ENCODE measurements at regions not wholly inside any gene's neighbourhood (a gene's known extent, or its start where the extent isn't known, plus 50 kb on each side); places are given as distances from the start of the nearest gene placed in this dataset.

DNA sequence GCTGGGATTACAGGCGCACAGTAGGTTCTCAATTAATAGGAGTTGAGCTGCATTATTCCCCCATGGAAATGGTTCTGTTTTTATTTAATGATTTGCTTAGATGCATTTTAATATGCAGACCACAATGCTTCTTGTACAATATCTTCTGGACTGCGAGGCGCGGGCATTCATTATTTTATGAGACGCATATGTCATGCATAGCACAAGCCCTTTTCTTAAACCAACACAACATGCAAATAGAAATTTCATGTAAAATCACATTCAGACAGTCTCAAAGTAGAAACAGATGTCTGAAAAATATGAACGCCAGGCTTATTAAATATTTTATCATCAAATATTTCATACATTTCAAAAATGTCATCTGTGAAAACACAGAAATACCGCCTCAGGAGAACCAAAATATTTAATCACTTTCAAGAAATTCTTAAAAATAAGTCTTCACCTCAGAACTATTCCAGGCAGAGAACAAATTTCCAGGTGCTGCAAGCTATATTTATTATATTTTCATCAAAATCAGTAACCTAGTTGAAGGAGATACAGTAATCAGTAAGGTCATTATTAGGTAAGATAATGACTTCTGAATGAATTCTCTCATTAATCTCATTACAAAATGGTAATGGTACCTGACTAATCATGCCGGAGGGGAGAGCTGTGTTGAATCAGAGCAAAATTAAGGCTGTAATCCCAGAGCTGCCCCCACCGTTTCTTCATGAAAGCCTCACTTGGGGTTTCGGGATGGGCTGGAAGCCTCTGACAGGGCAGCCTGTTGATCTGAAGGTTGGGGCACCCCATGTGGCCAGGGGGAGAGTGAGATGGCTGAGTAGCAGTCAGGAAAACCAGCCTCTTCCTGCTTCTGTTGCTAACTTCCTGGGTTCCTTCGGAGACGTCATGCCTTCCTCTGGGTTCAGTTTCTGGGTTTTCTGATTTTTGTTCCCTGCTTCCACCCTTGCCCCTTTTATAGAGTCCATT is 133.9 kb upstream of the ZNF618 start:
- DNase-seq: no peak

- no peak for DNase-seq
These were observed 133.2 kb upstream of the ZNF618 start for GRCh38 chr9:113742878-113743277.

DNA sequence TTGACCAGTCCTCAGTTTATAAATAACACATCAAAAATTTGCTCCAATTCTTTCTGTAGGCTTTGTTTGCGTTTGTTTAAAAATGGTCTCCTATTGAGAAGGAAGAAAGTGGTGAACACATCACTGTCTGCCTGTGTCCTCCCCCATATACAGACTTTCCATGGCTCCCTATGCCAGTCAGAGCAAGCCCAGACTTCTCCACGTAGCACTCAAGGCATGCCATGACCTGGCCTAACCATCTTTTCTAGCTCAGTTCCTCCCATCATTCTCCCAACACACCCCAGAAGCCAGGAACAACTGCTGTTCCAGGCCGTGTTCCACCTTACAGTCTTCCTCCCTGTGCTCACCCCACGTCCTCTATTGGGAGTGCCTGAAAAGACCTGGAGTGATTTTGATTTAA is 129.6 kb upstream of the ZNF618 start:
- no peak for DNase-seq

GRCh38 chr9:113748135-113748534 is 128.0 kb upstream of the ZNF618 start:
- no peak for DNase-seq

DNA sequence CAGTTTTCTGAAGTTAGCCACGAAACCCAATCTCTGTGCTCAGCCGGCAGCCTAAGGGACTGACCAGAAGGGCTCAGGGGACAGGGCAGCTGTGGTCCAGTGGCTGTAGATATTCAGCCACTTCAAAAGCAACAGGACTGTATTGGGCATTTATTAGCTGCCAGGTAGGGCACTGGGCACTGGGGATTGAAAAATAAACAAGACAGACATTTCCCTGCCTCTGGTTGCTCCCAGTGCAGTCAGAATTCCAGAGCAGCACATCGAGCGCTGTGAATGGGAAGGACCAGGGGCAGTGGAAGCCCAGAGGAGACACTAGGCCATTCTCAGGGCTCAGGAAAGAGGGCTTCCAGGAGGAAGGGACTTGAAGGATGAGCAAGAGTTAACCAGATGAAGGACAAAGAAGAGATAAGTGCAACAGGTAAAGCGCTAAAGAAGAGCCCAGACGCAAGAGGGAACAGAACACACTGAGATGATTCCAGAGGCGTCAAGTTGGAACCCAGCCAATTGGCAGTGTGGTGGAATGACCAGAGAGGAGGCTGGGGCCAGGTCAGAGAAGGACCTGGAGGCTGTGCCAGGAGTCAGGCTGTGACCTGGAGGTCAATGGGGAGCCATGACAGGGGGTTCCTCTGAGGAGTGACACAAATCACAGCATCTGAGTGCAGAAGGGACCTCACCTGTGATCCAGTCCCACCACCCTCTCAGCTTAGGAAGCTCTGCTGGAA is 122.5 kb upstream of the ZNF618 start:
- no peak for DNase-seq

GRCh38 chr9:113754739-113755138 is 121.4 kb upstream of the ZNF618 start:
- no peak for DNase-seq

DNA sequence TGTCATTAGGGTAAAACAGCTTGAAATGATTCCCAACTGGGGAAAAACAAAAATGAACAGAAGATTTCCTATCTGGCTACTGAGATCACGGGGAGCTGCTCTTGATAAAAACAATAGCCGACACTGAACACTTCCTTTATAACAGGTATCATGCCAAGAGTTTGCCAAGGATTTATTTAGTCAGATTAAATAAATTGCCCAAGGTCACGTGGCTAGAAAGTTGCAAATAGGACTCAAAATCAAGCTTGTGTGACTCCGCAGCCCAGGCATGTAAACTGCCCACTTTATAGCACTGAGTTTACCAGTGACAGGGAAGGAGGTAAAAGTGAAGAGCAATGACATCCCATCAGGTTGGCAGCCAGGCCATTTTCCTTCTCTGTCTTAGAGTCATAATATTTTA is 120.7 kb upstream of the ZNF618 start:
- no peak for DNase-seq

GRCh38 chr9:113756476-113757192 is 119.5 kb upstream of the ZNF618 start:
- no peak for DNase-seq

GRCh38 chr9:113763429-113763828 is 112.7 kb upstream of the ZNF618 start:
- no peak for DNase-seq

DNA sequence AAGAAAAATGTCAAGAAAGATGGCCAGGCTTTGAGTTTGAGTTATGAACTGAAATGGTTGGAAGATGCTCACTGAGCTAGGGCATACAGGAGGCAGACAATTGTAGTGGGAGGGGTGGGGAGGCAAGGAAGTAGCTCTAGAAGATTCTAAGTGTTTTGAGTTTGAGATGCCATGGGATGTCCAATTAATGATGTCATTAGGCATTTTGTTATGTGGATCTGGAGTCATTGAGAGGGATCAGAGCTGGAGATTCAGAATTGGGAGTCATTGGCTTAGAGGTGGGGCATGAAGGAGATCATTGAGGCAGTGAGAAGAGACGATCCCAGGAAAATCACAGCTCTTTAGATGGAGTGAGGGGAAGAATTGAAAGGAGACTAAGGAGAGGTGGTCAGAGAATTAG is 111.5 kb upstream of the ZNF618 start:
- DNase-seq: no peak

DNA sequence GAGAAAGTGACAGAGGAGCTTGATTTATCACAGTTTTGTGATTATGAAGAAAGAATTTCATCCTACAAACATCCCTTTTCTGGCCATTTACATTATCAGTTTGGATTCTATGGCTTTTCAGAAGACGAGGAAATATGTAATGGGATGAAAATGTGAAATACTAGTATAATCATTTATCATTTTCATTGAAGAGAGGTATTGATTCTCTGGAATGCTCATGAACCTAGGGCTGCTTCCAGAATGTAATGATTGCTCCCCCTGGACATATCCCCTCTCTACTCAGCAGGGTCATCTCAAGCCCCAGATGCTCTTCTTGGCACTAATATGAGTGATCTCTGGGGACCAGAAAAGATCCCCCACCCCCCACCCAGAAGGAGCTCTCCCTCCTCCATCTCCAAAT is 106.7 kb upstream of the ZNF618 start:
- no peak for DNase-seq

- DNase-seq: no peak
These were observed 105.7 kb upstream of the ZNF618 start for GRCh38 chr9:113770396-113770795.

DNA sequence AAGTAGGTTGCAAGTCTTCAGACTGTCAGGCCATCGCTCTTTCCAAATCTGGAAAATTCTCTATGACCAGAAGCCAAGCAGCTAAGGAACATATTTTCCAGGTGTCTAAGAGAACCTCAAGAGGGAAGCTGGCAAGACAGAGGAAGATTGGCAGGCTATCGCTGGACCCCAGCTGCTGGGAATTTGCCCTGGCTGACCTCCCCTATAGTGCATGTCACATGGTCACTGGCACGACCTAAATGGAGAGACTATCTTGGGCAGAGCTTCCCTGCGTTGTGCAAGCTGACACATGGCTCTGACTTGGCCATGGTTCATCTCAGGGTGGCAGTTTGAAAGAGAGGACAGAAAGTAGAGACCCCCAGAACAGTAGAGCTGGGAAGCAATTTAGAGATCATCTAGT is 104.9 kb upstream of the ZNF618 start:
- DNase-seq: no peak

GRCh38 chr9:113772121-113772810 is 103.8 kb upstream of the ZNF618 start:
- no peak for DNase-seq

DNA sequence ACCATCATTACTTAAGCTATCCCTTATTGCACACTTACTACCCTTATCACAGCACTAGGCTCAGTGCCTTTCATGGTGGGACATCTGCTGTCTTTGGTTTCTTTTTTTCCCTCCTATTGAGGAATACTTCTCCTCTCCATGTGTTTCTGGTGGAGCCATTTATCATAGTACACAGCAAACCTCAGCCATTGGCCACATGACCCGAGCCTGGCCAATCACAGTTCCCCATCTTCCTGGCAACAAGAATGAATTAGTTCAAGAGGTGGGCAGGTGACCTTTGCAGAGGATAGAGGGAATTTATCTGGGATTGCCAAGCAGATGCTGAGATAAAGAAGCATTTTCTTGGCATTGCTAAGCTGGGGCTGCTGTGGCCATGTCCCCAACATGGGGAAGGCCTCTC is 101.1 kb upstream of the ZNF618 start:
- no peak for DNase-seq

DNA sequence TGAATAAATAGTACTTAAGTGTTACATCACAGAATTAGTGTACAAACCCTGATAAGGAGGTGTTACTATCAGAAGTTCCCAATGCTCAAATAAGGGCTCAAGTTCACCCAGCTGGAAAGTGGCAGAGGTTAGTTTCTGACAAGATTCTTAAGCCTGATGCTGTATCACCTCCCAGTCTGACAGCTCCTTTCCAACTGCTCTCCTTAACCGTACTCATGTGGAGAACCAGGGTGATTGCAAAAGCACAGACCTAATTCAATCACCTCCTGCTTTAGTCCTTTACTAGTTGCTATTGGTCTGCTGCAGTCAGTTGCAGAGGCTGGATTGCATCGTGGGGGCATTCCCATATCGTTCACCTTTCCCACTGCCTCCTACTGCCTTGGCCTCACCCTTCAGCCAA is 100.4 kb upstream of the ZNF618 start:
- DNase-seq: no peak

GRCh38 chr9:113776194-113776593 is 99.9 kb upstream of the ZNF618 start:
- DNase-seq: no peak

- no peak for DNase-seq
These were observed 94.7 kb upstream of the ZNF618 start for GRCh38 chr9:113781381-113781780.

DNA sequence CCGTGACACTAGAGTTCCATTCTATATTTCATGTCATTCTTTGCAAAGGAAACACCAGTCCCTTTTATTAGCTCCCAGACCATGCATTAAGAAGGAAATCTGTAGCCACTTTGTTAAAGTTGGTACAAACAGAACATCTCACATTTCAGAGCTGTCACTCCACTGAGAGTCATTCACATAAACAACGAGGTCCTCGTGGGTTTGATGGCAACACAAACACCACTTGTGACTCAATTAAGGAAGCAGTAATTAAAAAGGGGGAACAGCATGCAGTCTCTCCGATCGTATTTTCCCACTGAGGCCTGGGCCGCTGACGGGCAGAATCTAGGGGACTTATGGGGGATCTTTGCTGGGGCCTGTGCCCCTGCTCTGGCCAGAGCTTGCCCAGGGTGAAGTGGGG is 94.2 kb upstream of the ZNF618 start:
- DNase-seq: no peak

DNA sequence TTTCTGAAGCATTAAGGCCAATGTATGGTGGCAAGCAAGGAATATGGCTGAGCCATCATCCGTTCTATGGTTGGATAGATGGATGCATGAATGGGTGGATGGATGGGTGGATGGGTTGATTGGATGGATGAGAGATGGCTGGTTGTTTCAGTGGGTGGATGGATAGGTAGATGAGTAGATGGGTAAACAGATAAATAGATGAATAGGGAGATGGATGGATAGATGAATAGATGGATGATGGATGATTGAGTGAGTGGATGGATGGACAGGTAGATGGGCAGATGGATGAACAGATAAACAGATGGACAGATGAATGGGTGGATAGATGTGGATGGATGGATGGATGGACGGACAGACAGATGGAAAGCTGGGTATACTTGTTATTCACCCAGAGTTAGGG is 92.6 kb upstream of the ZNF618 start:
- no peak for DNase-seq

DNA sequence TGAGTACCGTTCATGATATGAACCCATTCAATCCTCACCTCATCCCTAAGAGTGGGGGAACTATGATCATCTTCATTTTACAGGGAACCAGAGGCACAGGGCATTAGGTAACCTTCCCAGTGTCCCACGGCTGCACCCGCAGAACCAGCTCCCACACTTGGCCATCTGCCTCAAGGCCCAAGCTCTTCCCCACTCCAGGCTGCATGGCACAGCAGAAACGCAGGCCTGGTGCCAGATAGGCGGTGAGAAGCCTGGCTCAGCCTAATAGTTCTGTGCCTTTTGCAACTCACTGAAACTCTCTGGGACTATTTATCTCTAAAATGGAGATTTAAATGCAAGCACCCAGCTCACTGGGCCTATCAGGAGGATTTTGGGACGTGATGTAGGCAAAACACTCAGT is 90.8 kb upstream of the ZNF618 start:
- DNase-seq: no peak

GRCh38 chr9:113786071-113786470 is 90.0 kb upstream of the ZNF618 start:
- no peak for DNase-seq

DNA sequence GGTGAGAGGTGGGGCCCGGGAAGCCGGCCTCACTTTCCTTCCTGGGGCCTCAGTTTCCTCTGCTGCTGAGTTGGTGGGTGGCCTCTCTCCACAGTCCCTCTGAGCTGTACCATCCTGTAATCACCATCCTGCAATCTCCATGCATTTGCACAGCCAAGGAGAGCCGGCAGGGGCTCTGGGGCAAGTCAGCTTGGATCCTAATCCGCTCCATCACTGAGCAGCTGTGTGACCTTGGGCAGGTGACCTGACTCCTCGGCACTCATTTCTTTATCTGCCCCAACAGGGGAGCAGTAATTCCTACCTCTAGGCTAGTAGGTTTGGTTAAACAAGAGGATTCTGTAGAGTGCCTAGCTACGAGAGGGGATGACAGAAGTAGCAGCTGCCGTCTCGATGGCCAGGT is 88.2 kb upstream of the ZNF618 start:
- DNase-seq: no peak
